ENCODE measurements at regions not wholly inside any gene's neighbourhood (a gene's known extent, or its start where the extent isn't known, plus 50 kb on each side); places are given as distances from the start of the nearest gene placed in this dataset.

GRCh38 chr3:101963902-101964362, 114.6 kb downstream of the NFKBIZ start:
- no peak for TF ChIP-seq EP300 (conservative IDR thresholded peaks at IDR 0.05; ENCODE audit: poor library complexity, severe bottlenecking)
- no peak for TF ChIP-seq CTCF (IDR thresholded peaks at IDR 0.05; ENCODE audit: poor library complexity, severe bottlenecking)
- TF ChIP-seq EZH2 (IDR thresholded peaks at IDR 0.05; ENCODE audit: borderline replicate concordance, insufficient read depth, low read length, poor library complexity, severe bottlenecking), result no peak
- TF ChIP-seq POLR2AphosphoS5 (IDR thresholded peaks at IDR 0.05), result no peak
- TF ChIP-seq REST (IDR thresholded peaks at IDR 0.05; ENCODE audit: borderline replicate concordance), result no peak
- no peak for TF ChIP-seq RAD21 (conservative IDR thresholded peaks at IDR 0.05)
- no peak for TF ChIP-seq TAF1 (IDR thresholded peaks at IDR 0.05; ENCODE audit: low read depth)
- TF ChIP-seq MXI1 (conservative IDR thresholded peaks at IDR 0.05; ENCODE audit: poor library complexity, severe bottlenecking), result no peak
- no peak for TF ChIP-seq SMC3 (conservative IDR thresholded peaks at IDR 0.05; ENCODE audit: poor library complexity)
